K562 (cell line): ENCODE measurements at regions not wholly inside any gene's neighbourhood (a gene's known extent, or its start where the extent isn't known, plus 50 kb on each side); places are given as distances from the start of the nearest gene placed in this dataset.

ENCODE experiments used
- ATAC-seq: fragments of 200-7000 bp; cut with Tn5 transposase; 3 replicates; pipeline ENCODE4 v1.9.1; 2020; ENCODE audit warnings: moderate library complexity
- BruUV-seq: library from RNA; stranded (reverse); fragments of 400-500 nt; replicated peaks from 2 replicates; lab custom pipeline; 2021; lab: Mats Ljungman, UMichigan
- CTCF ChIA-PET: fragments of 300-600 bp; formaldehyde crosslinking; extraction: SDS; loops from one replicate; lab custom pipeline; 2021; ENCODE audit warnings: low intra/inter-chr PET ratio; lab: Yijun Ruan, JAX
- POLR2A ChIA-PET: fragments of 300-600, 350-650 bp; sonication (Branson Sonifier 250); formaldehyde crosslinking; extraction: SDS; loops from one replicate; lab custom pipeline; 2021; ENCODE audit warnings: antibody characterized with exemption, inconsistent platforms; lab: Yijun Ruan, JAX
- DNase-seq, 4 experiments: peaks; one replicate each; pipeline versions ENCODE4 v3.0.0 to v3.0.0-alpha.2; 2011 to 2018; ENCODE audit warnings: low spot score in 3 of 4, mixed read lengths in 3 of 4; ENCODE audit errors: extremely low read depth in 1 of 4
- FAIRE-seq: peaks from 2 replicates; lab custom pipeline; 2011; peaks lifted over from hg19 to GRCh38; lab: Jason Lieb, UNC
- H2AFZ ChIP-seq: 2 replicates; pipeline ENCODE4 v1.6.0; 2011; ENCODE audit warnings: low read depth, low read length, control low read depth, inconsistent platforms
- H3K27ac ChIP-seq: fragments of 200-600 bp; 3 replicates; pipeline ENCODE4 v1.8.0; 2011; ENCODE audit warnings: low read depth, mild to moderate bottlenecking, control low read depth, inconsistent platforms, low read length, moderate library complexity, mixed read lengths; ENCODE audit errors: extremely low read depth
- H3K27me3 ChIP-seq, 2 experiments: fragments of 300-600 bp in 1 of 2; 2 replicates in 1 of 2; 3 replicates in 1 of 2; pipeline versions ENCODE4 v1.6.0 to v1.8.0; 2011; ENCODE audit warnings: inconsistent platforms in 2 of 2, low read length in 2 of 2, mild to moderate bottlenecking in 1 of 2, mixed read lengths in 1 of 2, moderate library complexity in 1 of 2; ENCODE audit not compliant: control insufficient read depth in 2 of 2, insufficient read depth in 2 of 2
- H3K36me3 ChIP-seq: fragments of 300-600 bp; 3 replicates; pipeline ENCODE4 v1.8.0; 2011; ENCODE audit warnings: mild to moderate bottlenecking, low read length, inconsistent platforms; ENCODE audit not compliant: control insufficient read depth, insufficient read depth
- H3K4me1 ChIP-seq, 2 experiments: fragments of 200-600 bp in 1 of 2; replicated peaks in 1 of 2; 2 replicates in 1 of 2; 3 replicates in 1 of 2; pipeline versions ENCODE4 v1.5.1 to v1.8.0; 2011; ENCODE audit warnings: inconsistent platforms in 2 of 2, low read length in 2 of 2, mild to moderate bottlenecking in 1 of 2, mixed read lengths in 1 of 2, moderate library complexity in 1 of 2; ENCODE audit not compliant: control insufficient read depth in 2 of 2, insufficient read depth in 2 of 2
- H3K4me2 ChIP-seq: 2 replicates; pipeline ENCODE4 v1.6.1; 2011; ENCODE audit warnings: low read length, control low read depth, inconsistent platforms, mixed read lengths; ENCODE audit not compliant: insufficient read depth
- H3K4me3 ChIP-seq: fragments of 200-600 bp; sonication (generic), shearing (Covaris generic); 2 replicates; pipeline ENCODE4 v1.5.1; 2016; ENCODE audit warnings: control low read depth, inconsistent platforms
- H3K79me2 ChIP-seq: fragments of 200-600 bp; 3 replicates; pipeline ENCODE4 v1.8.0; 2011; ENCODE audit warnings: low read length, inconsistent platforms; ENCODE audit not compliant: control insufficient read depth, insufficient read depth
- H3K9ac ChIP-seq, 2 experiments: 2 replicates each; pipeline versions ENCODE4 v1.6.0 to v1.6.1; 2011; ENCODE audit warnings: low read depth in 2 of 2, low read length in 2 of 2, control low read depth in 1 of 2, inconsistent platforms in 1 of 2, mild to moderate bottlenecking in 1 of 2, mixed read lengths in 1 of 2; ENCODE audit not compliant: insufficient read depth in 1 of 2
- H3K9me1 ChIP-seq: one replicate; pipeline ENCODE4 v1.6.0; 2011; ENCODE audit warnings: inconsistent platforms, mild to moderate bottlenecking, low read length, moderate library complexity; ENCODE audit not compliant: control insufficient read depth, insufficient read depth
- H3K9me3 ChIP-seq: replicated peaks from 2 replicates; pipeline ENCODE4 v1.5.1; 2011; ENCODE audit warnings: low read depth, low read length, inconsistent platforms; ENCODE audit not compliant: control insufficient read depth, insufficient read depth
- H4K20me1 ChIP-seq: replicated peaks from 2 replicates; pipeline ENCODE4 v1.6.1; 2011; ENCODE audit warnings: low read length, inconsistent platforms, mixed read lengths; ENCODE audit not compliant: control insufficient read depth, insufficient read depth
- CEBPG ChIP-seq, 3 experiments: fragments of 200-800 bp in 1 of 3; sonication (Bioruptor generic) in 1 of 3; sonication (generic) in 1 of 3; formaldehyde crosslinking in 1 of 3; IDR thresholded peaks in 2 of 3; conservative IDR thresholded peaks in 1 of 3; 2 replicates each; pipeline versions ENCODE4 v1.6.1 to v1.8.0; 2016 to 2022; ENCODE audit warnings: missing compliant biosample characterization in 2 of 3, missing genetic modification characterization in 2 of 3, mild to moderate bottlenecking in 1 of 3, missing genetic modification reagents in 1 of 3
- CHD7 ChIP-seq: fragments of 200-600 bp; sonication (generic); IDR thresholded peaks from one replicate; pipeline ENCODE4 v1.6.1; 2012; ENCODE audit warnings: mild to moderate bottlenecking, low read depth, low read length, inconsistent platforms
- KDM4B ChIP-seq, 2 experiments: fragments of 450-650 bp in 1 of 2; sonication (generic) in 1 of 2; IDR thresholded peaks; 2 replicates each; pipeline ENCODE4 v1.6.1; 2016 to 2017; ENCODE audit warnings: borderline replicate concordance in 2 of 2, antibody characterized with exemption in 1 of 2, low read depth in 1 of 2, mild to moderate bottlenecking in 1 of 2
- TAF1 ChIP-seq: IDR thresholded peaks from 2 replicates; pipeline ENCODE4 v1.6.1; 2011; ENCODE audit warnings: mild to moderate bottlenecking, low read length, moderate library complexity; ENCODE audit not compliant: insufficient read depth, control insufficient read depth, severe bottlenecking; ENCODE audit errors: extremely low read depth
- WGBS: fragments of 100-300 bp; shearing (Covaris generic); methylation state at CpG from one replicate; pipeline ENCODE4 v1.1.6; 2016; ENCODE audit warnings: low coverage, mixed read lengths; ENCODE audit not compliant: insufficient coverage; ENCODE audit errors: missing lambda C conversion rate; 5-methylcytosine and 5-hydroxymethylcytosine counted together
- in situ Hi-C: fragments of 300-500 bp; cut with MboI; formaldehyde crosslinking; loops from 4 replicates; pipeline ENCODE4 v1.15.0; 2018; ENCODE audit warnings: inconsistent platforms, mixed read lengths
- intact Hi-C: fragments of 100-400 bp; cut with micrococcal nuclease; formaldehyde crosslinking; loops from 2 replicates; pipeline ENCODE4 v1.14.2; 2022

GRCh38 chr9:87323928-87324327 lies 173.7 kb upstream of the DAPK1 start:
- intact Hi-C loops = loop anchor here (1.0 to 5.0 kb wide), 2 partner anchors 687 to 837 kb away; no protein-coding TSS in a partner anchor
- ChIA-PET POLR2A (no interaction called here), CTCF (interaction anchor here (1.1 to 2.0 kb wide), 3 partner anchors 837 to 909 kb away, joined by 4 to 10 read pairs (median 7); no protein-coding TSS in a partner anchor)
- WGBS = 3% methylated on average over 2 of the region's 2 CpGs
- Histone ChIP-seq H3K27me3 (peaks cover 0 to 7% of the 10 kb centered on the region in 2 experiments; a peak in 2 of 5 replicates), H3K9me3 (no peaks in the 10 kb centered on the region), H3K9ac (no peak overlapping the region), H3K36me3 (no peaks in the 10 kb centered on the region), H3K79me2 (no peaks in the 10 kb centered on the region), H4K20me1 (no peaks in the 10 kb centered on the region), H2AFZ (no peak overlapping the region), H3K4me3 (no peak overlapping the region), H3K9me1 (no peaks in the 10 kb centered on the region), H3K4me1 (no peaks in the 10 kb centered on the region), H3K27ac (no peak overlapping the region), H3K4me2 (no peak overlapping the region)
- in situ Hi-C loops = loop anchor here (10.0 kb wide), 1 partner anchor 839 kb away; no protein-coding TSS in a partner anchor
- FAIRE-seq = no peak
- no peak for ATAC-seq
- no TSS peak for BruUV-seq
- TF ChIP-seq CEBPG (CRISPR knock-in tag; IDR thresholded peaks at IDR 0.05) (no peak), CEBPG (tag; conservative IDR thresholded peaks at IDR 0.05 in 1 of 2, IDR thresholded peaks at IDR 0.05 in 1 of 2) (no peak), CHD7 (no peak), KDM4B (IDR thresholded peaks at IDR 0.05; ENCODE audit: borderline replicate concordance in 2 of 2, low read depth in 1 of 2) (no peak), TAF1 (no peak)
- DNase-seq = no peak
